GM23248 (cell line): ENCODE measurements at regions not wholly inside any gene's neighbourhood (a gene's known extent, or its start where the extent isn't known, plus 50 kb on each side); places are given as distances from the start of the nearest gene placed in this dataset.

Experiments used
- DNase-seq: peaks from one replicate; pipeline ENCODE4 v3.0.0-alpha.2; 2015
- H2AFZ ChIP-seq: fragments of 200-600 bp; sonication (generic); 2 replicates; pipeline ENCODE4 v1.6.1; 2016; ENCODE audit warnings: antibody characterized with exemption
- H3F3A ChIP-seq: fragments of 200-600 bp; sonication (generic); 2 replicates; pipeline ENCODE4 v1.6.1; 2016; ENCODE audit warnings: mild to moderate bottlenecking, antibody characterized with exemption, mixed run types; ENCODE audit not compliant: insufficient read depth
- H3K27ac ChIP-seq: fragments of 200-600 bp; sonication (generic); 2 replicates; pipeline ENCODE4 v1.5.1; 2016; ENCODE audit warnings: mild to moderate bottlenecking
- H3K27me3 ChIP-seq: fragments of 200-600 bp; sonication (generic); replicated peaks from 2 replicates; pipeline ENCODE4 v1.6.1; 2016; ENCODE audit warnings: mild to moderate bottlenecking; ENCODE audit not compliant: insufficient read depth
- H3K36me3 ChIP-seq: fragments of 200-600 bp; sonication (generic); 2 replicates; pipeline ENCODE4 v1.6.1; 2016; ENCODE audit warnings: low read depth, mild to moderate bottlenecking
- H3K4me1 ChIP-seq: fragments of 200-600 bp; sonication (generic); 2 replicates; pipeline ENCODE4 v1.6.1; 2016; ENCODE audit warnings: mild to moderate bottlenecking; ENCODE audit not compliant: insufficient read depth
- H3K4me2 ChIP-seq: fragments of 200-600 bp; sonication (generic); one replicate; pipeline ENCODE4 v1.6.1; 2016; ENCODE audit warnings: mild to moderate bottlenecking; ENCODE audit not compliant: unreplicated experiment
- H3K4me3 ChIP-seq: fragments of 200-600 bp; sonication (generic); 2 replicates; pipeline ENCODE4 v1.5.1; 2016; ENCODE audit warnings: mild to moderate bottlenecking
- H3K79me2 ChIP-seq: fragments of 200-600 bp; sonication (generic); 2 replicates; pipeline ENCODE4 v1.6.1; 2016; ENCODE audit warnings: mild to moderate bottlenecking; ENCODE audit not compliant: insufficient read depth
- H3K9ac ChIP-seq: fragments of 200-600 bp; sonication (generic); 2 replicates; pipeline ENCODE4 v1.6.1; 2016; ENCODE audit warnings: mild to moderate bottlenecking
- H3K9me2 ChIP-seq: fragments of 200-600 bp; sonication (generic); 2 replicates; pipeline ENCODE4 v1.6.1; 2016; ENCODE audit warnings: mixed run types, mild to moderate bottlenecking, moderate library complexity; ENCODE audit not compliant: insufficient read depth
- H3K9me3 ChIP-seq: fragments of 200-600 bp; sonication (generic); one replicate; pipeline ENCODE4 v1.6.1; 2017; ENCODE audit warnings: low read depth
- H4K20me1 ChIP-seq: fragments of 200-600 bp; sonication (generic); 2 replicates; pipeline ENCODE4 v1.6.0; 2016; ENCODE audit not compliant: insufficient read depth
- EZH2 ChIP-seq: fragments of 200-600 bp; sonication (generic); IDR thresholded peaks from 2 replicates; pipeline ENCODE4 v1.6.1; 2018; ENCODE audit warnings: antibody characterized with exemption, mild to moderate bottlenecking; ENCODE audit not compliant: insufficient read depth, poor library complexity, severe bottlenecking
- EZH2phosphoT487 ChIP-seq: fragments of 200-600 bp; sonication (generic); IDR thresholded peaks from 2 replicates; pipeline ENCODE4 v1.6.1; 2018; ENCODE audit warnings: antibody characterized with exemption, moderate library complexity, mild to moderate bottlenecking, low read depth; ENCODE audit not compliant: insufficient read depth
- WGBS, 2 experiments: methylation state at CpG; one replicate each; pipeline ENCODE4 v1.1.6; 2015 to 2017; ENCODE audit warnings: low lambda C conversion rate in 2 of 2, low coverage in 1 of 2; ENCODE audit errors: missing lambda C conversion rate in 2 of 2; 5-methylcytosine and 5-hydroxymethylcytosine counted together
- in situ Hi-C: fragments of 300-500 bp; cut with MboI; formaldehyde crosslinking; loops from 2 replicates; pipeline ENCODE4 v1.15.0; 2020

GRCh38 chr4:43822621-43823020, 626.0 kb downstream of the KCTD8 start:
- Histone ChIP-seq H3F3A (no peaks in the 10 kb centered on the region), H3K27ac (no peak overlapping the region), H3K4me3 (no peak overlapping the region), H2AFZ (no peak overlapping the region), H3K36me3 (no peaks in the 10 kb centered on the region), H3K4me1 (no peaks in the 10 kb centered on the region), H3K9me3 (peaks cover 6% of the 10 kb centered on the region), H3K27me3 (no peaks in the 10 kb centered on the region), H3K9me2 (no peaks in the 10 kb centered on the region), H3K4me2 (no peak overlapping the region), H3K9ac (no peak overlapping the region), H3K79me2 (no peaks in the 10 kb centered on the region), H4K20me1 (no peaks in the 10 kb centered on the region)
- in situ Hi-C loops: no loop called here
- DNase-seq: no peak
- TF ChIP-seq EZH2 (no peak), EZH2phosphoT487 (no peak)
- 8 to 10% methylated on average over 2 of the region's 2 CpGs for WGBS, 2 experiments

- Histone ChIP-seq H3K9me2 (no peaks in the 10 kb centered on the region), H3F3A (no peaks in the 10 kb centered on the region), H3K9ac (no peak overlapping the region), H3K36me3 (no peaks in the 10 kb centered on the region), H4K20me1 (no peaks in the 10 kb centered on the region), H3K4me1 (no peaks in the 10 kb centered on the region), H3K79me2 (no peaks in the 10 kb centered on the region), H3K27ac (no peak overlapping the region), H3K9me3 (no peaks in the 10 kb centered on the region), H2AFZ (no peak overlapping the region), H3K27me3 (no peaks in the 10 kb centered on the region), H3K4me2 (no peak overlapping the region), H3K4me3 (no peak overlapping the region)
- TF ChIP-seq EZH2phosphoT487 (no peak), EZH2 (no peak)
- in situ Hi-C loops: no loop called here
- no peak for DNase-seq
These were observed 612.7 kb downstream of the KCTD8 start for GRCh38 chr4:43835869-43836268.

GRCh38 chr4:43837171-43837570, 611.4 kb downstream of the KCTD8 start:
- Histone ChIP-seq H3K79me2 (no peaks in the 10 kb centered on the region), H3K27ac (no peak overlapping the region), H2AFZ (no peak overlapping the region), H3K4me1 (no peaks in the 10 kb centered on the region), H3K4me3 (no peak overlapping the region), H3F3A (no peaks in the 10 kb centered on the region), H3K36me3 (no peaks in the 10 kb centered on the region), H3K9ac (no peak overlapping the region), H3K27me3 (no peaks in the 10 kb centered on the region), H3K4me2 (no peak overlapping the region), H3K9me3 (no peaks in the 10 kb centered on the region), H3K9me2 (no peaks in the 10 kb centered on the region), H4K20me1 (no peaks in the 10 kb centered on the region)
- in situ Hi-C loops: no loop called here
- TF ChIP-seq EZH2 (no peak), EZH2phosphoT487 (no peak)
- DNase-seq: no peak

- no peaks in the 10 kb centered on the region for H4K20me1 ChIP-seq
- no peaks in the 10 kb centered on the region for H3K79me2 ChIP-seq
- no peak for DNase-seq
- H3K9me2 ChIP-seq: no peaks in the 10 kb centered on the region
- no peaks in the 10 kb centered on the region for H3K4me1 ChIP-seq
- H3K4me3 ChIP-seq: no peak overlapping the region
- H3K27me3 ChIP-seq: no peaks in the 10 kb centered on the region
- H3K4me2 ChIP-seq: no peak overlapping the region
- H2AFZ ChIP-seq: no peak overlapping the region
- no peak overlapping the region for H3K27ac ChIP-seq
- in situ Hi-C loops: no loop called here
- no peaks in the 10 kb centered on the region for H3K36me3 ChIP-seq
- no peaks in the 10 kb centered on the region for H3F3A ChIP-seq
- no peak overlapping the region for H3K9ac ChIP-seq
- H3K9me3 ChIP-seq: no peaks in the 10 kb centered on the region
- TF ChIP-seq EZH2phosphoT487 (no peak), EZH2 (no peak)
These were observed 611.0 kb downstream of the KCTD8 start for GRCh38 chr4:43837604-43838003.

- Histone ChIP-seq H3K27me3 (no peaks in the 10 kb centered on the region), H4K20me1 (no peaks in the 10 kb centered on the region), H3K79me2 (no peaks in the 10 kb centered on the region), H3K9ac (no peak overlapping the region), H3F3A (no peaks in the 10 kb centered on the region), H3K27ac (no peak overlapping the region), H3K4me3 (no peak overlapping the region), H3K4me2 (no peak overlapping the region), H3K9me2 (no peaks in the 10 kb centered on the region), H3K9me3 (no peaks in the 10 kb centered on the region), H3K4me1 (no peaks in the 10 kb centered on the region), H3K36me3 (no peaks in the 10 kb centered on the region), H2AFZ (no peak overlapping the region)
- in situ Hi-C loops: no loop called here
- WGBS, 2 experiments: 0% methylated on average over 1 of the region's 1 CpG
- TF ChIP-seq EZH2 (no peak), EZH2phosphoT487 (no peak)
- DNase-seq: no peak
These were observed 606.0 kb downstream of the KCTD8 start for GRCh38 chr4:43842594-43842993.
